Kidney capillary endothelial cell (primary cell): ENCODE measurements at regions not wholly inside any gene's neighbourhood (a gene's known extent, or its start where the extent isn't known, plus 50 kb on each side); places are given as distances from the start of the nearest gene placed in this dataset.

Experiments
- DNase-seq: peaks from one replicate; pipeline ENCODE4 v3.0.0-alpha.2; 2018; ENCODE audit warnings: low spot score

DNA sequence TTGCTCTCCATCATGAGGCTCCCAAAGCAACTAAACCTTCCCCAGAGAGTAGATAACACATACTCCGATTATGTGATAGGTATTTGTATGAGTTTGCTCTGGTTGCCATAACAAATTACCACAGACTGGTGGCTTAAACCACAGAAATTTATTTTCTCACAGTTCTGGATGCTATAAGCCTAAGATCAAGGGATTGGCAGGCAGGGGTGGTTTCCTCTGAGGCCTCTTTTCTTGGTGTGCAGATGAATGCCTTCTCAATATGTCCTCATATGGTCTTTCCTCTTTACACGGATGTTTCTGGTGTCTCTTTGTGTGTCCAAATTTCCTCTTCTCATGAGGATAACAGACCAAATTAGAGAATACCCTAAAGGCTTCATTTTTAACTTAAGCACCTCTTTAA, 285.8 kb upstream of the GRIP1 start:
- no peak for DNase-seq

DNA sequence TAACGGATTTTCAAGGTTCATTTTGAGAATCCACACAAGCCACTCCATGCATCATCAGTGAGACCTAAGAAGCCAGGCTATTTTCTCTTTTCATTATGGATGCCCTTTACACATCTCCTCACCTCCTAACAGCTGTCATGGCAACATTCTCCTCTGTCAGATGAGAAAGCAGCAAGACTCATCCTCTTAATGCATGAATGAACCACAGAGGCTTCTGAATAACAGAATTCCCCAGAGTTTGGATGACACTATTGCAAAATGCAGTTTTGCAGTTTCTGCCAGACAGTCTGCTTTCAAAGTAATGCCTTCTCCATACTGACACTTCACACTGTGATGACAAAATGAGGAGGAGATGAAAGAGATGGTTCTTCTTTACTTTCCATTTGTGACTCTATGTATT, 286.7 kb upstream of the GRIP1 start:
- DNase-seq, result no peak

- DNase-seq, result no peak
Measured at GRCh38 chr12:66971816-66972215, 292.9 kb upstream of the GRIP1 start.

- DNase-seq, result no peak
Measured at GRCh38 chr12:66976526-66976925, 292.6 kb upstream of the CAND1 start.

- DNase-seq, result no peak
Measured at GRCh38 chr12:66978802-66979201, 290.4 kb upstream of the CAND1 start.

GRCh38 chr12:66979251-66979650, 289.9 kb upstream of the CAND1 start:
- DNase-seq, result no peak

DNA sequence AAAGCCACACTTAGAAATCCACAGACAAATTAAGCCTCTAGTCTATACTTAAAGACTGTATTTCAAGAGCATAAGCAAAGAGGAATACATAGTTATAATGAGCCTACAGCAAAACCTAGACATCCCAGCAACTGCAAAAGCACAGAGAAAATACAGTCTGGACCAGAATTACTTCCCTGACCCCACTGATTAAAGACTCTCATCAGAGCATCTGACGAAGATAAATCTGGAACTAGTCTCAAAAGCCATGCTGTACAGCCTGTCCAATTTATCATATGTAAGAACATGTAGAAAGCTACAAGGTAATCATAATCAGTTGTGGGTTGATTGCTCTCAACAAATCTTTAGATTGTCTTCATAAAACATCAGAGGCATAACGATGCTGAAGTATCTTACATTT, 285.1 kb upstream of the CAND1 start:
- no peak for DNase-seq

DNA sequence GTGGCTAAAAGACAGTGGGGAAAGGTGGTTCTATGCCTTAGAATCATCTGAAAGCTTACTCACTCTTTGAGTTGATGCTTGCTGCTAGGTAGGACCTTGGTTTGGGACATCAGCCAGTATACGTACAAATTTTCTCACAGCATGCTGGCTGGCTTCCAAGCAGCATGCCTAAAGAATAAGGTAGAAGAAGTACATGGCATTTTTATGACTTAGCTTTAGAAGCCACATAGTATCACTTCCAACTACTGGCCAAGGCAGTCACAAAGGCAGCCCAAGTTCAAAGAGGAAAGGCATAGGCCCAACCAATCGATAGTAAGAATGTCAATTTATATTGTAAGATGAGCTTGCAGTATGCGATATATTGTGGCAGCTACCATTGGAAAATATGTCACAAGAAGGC, 284.2 kb upstream of the CAND1 start:
- DNase-seq, result no peak

- no peak for DNase-seq
Measured at GRCh38 chr12:66999141-66999540, 270.0 kb upstream of the CAND1 start.

DNA sequence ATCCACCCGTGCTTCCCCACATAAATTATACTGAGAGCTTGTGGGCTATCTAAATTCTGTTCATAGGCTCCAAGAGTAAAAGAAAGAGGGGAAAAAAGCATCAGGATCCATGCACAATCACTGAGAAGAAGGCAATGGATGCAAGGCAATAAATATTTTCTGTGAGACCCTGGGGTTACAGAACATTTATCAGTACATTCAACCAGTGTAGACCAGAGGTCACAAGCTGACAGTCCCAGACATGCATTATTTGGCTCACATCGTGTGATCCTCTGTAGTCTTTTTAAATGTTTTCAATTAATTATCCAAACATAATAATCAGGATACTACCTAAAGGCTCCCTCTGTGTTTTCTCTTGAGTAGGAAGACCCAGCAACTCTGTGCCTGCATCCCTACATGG, 267.9 kb upstream of the CAND1 start:
- DNase-seq, result no peak

DNA sequence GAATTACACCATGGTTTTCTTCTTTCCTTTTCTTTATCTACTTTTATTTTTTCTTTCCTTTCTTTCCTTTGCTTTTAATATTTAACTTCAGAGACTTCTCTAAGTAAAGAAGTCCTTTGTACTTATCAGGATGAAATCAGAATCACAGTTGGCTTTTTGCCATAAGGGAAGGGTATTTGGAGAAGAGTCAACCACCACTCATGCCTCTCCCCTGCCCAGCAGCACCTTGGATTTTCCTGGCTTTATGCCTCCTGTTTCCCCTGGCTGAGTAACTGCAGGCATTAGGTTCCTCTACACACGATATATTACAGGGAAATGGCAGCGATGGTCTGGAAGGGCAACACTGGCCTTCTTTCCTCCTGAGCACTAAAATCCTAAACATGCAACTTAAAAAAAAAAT, 266.4 kb upstream of the CAND1 start:
- no peak for DNase-seq

DNA sequence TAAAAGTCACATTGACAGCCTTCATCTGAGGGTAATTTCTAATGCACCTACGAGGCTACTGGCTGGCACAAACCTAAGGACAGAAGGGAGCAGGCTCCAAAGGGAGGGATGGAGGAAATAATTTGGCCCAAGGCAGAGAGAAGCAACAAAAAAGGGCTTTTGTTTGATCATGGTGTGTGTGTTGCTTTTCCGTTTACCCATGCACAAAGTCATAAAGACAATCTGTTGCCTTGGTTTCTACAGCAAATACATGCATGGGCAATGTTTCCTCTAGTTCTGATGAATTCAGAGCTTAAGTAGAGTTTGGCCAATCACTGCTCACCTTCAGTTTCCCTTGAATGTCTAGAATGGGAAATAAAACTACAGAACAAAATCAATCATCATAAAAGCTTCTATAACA, 262.5 kb upstream of the CAND1 start:
- DNase-seq, result no peak

GRCh38 chr12:67014642-67015041, 254.5 kb upstream of the CAND1 start:
- no peak for DNase-seq

- DNase-seq, result no peak
Measured at GRCh38 chr12:67018105-67018504, 251.1 kb upstream of the CAND1 start.

DNA sequence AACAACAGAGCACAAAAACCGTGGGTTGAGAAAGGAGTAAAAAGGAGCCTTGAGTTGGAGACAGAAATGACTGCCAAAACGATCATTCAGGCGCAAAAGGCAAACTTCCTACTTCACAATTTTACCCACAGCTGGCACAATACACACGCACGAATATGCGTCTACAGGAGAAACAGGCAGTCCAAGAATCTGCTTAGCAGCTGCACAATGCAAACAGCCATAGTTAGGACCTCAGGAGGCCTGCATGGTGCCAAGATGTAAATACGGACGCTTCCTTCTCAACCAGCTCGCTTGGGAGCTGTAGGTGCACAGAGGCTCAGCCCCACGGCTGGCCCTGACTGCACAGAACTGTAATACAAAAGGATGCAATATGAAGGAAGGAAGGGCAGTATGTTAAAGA, 250.1 kb upstream of the CAND1 start:
- no peak for DNase-seq

DNA sequence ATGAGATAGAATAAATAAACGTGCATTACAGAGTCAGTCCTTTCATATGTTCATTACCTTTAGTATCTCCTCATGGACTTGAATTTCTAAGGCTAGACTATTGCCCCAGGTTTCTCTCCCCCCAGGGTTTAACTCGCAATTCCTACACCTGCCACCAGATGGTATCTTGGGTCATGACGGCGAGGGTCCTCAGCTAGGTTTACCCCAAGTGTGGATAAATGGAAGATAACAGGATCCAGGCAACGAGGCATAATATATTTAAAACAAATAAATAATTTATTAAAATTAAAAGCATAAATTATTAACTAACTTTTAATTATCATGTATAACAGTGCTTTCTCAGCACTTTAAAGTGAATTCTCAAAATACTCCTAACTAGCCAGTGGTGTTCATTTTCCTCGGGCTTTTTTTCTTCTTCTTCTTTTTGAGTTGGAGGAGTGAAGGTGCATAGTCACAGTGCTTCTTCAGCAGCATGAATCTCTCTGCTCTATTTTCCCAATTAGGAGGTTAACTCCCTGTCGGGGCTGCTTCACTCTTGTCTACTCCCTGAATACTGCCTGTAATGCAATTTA, 243.5 kb upstream of the CAND1 start:
- peak; percentile 3 for DNase-seq

DNA sequence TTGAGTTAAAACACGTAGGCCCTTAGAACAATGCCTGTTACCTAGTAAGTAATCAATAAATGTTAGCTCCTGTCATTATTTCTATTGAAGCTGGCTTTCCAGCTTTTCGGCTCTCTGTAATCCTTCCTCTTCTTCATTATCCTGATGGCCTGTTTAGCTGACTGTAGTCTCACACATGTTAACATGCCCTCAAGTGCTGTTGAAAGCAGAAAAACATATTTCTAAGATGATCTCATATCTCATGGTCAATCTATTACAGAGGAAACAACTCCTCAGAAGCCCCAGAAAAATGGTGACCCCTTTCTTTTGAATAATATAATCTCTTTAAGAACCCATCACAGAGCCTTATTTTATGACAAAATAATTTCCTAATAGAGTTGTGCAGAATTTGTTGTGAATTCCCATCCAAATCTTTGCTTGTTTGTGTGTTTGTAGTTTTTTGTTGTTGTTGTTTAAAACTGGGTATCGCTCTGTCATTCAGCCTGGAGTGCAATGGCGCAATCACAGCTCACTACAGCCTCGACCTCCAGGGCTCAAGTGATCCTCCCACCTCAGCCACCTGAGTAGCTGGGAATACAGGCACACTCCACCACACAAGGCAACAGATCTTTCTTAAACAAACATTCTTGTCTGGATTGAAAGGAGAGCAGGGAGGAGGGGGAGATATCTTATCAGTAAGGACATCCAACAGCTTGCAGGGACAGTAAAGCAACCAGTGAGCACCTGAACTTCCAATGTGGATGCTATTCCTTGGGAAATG, 242.5 kb upstream of the CAND1 start:
- no peak for DNase-seq

GRCh38 chr12:67028529-67028928, 240.6 kb upstream of the CAND1 start:
- DNase-seq, result no peak

DNA sequence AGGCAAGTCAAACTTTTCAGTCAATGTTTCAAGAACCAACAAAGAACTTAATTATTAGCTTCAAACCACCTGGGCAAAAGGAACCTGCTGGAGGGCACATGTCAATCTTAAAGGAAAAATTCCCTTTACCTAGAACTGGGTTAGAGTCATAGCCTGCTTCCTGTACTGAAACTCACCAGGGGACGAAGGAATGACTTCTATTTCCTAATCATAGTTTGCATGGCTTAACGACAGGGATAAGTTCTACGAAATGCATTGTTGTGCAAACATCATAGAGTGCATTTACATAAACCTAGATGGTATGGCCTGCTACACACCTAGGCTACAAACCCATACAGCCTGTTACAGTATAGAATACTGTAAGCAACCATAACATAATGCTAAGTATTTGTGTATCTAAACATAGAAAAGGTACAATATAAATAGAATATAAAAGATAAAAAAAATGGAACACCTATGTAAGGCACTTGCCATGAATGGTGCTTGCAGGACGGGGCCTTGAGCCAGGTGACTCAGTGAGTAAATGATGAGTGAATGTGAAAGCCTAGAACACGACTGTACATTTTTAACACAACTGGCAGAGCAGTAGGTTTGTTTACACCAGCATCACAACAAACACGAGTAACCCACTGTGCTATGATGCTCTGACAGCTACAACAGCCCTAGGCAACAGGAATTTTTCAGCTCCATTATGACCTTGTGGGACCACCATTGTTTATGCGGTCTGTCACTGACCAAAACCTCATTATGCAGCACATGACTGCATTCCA, 234.9 kb upstream of the CAND1 start:
- no peak for DNase-seq

DNA sequence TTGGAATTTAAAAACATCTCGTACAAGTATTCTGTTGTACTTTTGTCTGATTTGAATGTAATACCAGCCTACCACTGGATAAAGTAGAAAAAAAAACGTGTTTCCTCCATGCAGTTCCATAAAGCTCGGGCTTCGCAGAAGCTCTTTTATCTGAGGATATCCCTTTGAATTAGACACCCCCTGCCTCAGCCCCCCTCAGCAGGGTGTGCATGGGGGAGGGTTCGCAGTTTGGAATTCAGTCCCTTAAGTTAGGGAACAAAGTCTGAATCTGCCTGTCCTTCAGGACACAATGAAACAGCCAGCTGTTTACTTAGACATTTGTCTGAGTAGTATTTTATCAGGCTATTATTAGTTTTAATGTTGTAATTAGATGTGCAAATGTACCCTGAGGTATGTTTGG, 234.0 kb upstream of the CAND1 start:
- no peak for DNase-seq

DNA sequence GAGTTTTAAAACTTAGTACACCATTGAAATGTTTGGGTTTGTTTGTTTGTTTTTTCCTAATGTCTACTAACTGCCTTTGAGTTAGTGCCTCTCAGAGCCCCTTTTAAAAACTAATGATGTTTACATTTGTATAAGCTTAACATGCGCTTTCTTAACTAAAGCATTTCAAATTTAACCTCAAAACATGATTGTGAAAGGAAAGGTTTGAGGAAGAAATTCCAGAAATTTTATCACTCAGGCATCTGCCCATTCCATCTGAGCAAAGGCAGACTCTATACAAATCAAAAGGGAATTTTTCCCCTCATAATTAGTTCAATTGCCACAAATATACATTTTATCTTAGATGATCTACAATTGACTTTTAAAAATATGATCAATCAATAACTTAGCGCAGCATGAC, 230.7 kb upstream of the CAND1 start:
- DNase-seq, result no peak

- DNase-seq, result no peak
Measured at GRCh38 chr12:67039995-67040860, 228.9 kb upstream of the CAND1 start.

DNA sequence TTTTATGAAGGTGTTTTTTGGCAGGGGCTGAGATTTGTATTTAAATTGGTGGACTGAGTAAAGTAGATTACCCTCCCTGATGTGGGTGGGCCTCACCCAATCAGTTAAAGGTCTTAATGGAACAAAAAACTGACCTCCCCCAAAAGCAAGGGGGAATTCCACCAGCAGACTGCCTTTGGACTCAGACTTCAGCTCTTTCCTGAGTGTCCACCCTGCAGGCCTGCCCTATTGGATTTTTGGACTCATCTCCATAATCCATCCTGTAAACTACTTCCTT, 228.4 kb upstream of the CAND1 start:
- no peak for DNase-seq
